ENCODE measurements at regions not wholly inside any gene's neighbourhood (a gene's known extent, or its start where the extent isn't known, plus 50 kb on each side); places are given as distances from the start of the nearest gene placed in this dataset.
"Not testable (repeated sequence)": the region's sequence is repeated elsewhere in the genome, so short reads cannot be mapped to it uniquely, and the experiment has no call there.

- DNase-seq (ENCODE audit: low read depth, low spot score) = no peak
These were observed 110.4 kb upstream of the RORA start for GRCh38 chr15:61339516-61339915.

- no peak for DNase-seq (ENCODE audit: low read depth, low spot score)
These were observed 108.4 kb upstream of the RORA start for GRCh38 chr15:61337541-61337940.

- DNase-seq (ENCODE audit: low read depth, low spot score) = no peak
These were observed 107.0 kb upstream of the RORA start for GRCh38 chr15:61336026-61336638.

GRCh38 chr15:61334714-61335113 is 105.6 kb upstream of the RORA start:
- DNase-seq (ENCODE audit: low read depth, low spot score) = not testable (repeated sequence)

GRCh38 chr15:61331019-61331418 is 101.9 kb upstream of the RORA start:
- no peak for DNase-seq (ENCODE audit: low read depth, low spot score)

- DNase-seq (ENCODE audit: low read depth, low spot score) = no peak
These were observed 98.0 kb upstream of the RORA start for GRCh38 chr15:61327019-61327631.

GRCh38 chr15:61319892-61320291 is 90.8 kb upstream of the RORA start:
- no peak for DNase-seq (ENCODE audit: low read depth, low spot score)

GRCh38 chr15:61318802-61319525 is 89.9 kb upstream of the RORA start:
- DNase-seq (ENCODE audit: low read depth, low spot score) = no peak

- DNase-seq (ENCODE audit: low read depth, low spot score) = no peak
These were observed 89.2 kb upstream of the RORA start for GRCh38 chr15:61318301-61318700.

- DNase-seq (ENCODE audit: low read depth, low spot score) = no peak
These were observed 86.4 kb upstream of the RORA start for GRCh38 chr15:61315471-61315870.

- DNase-seq (ENCODE audit: low read depth, low spot score) = no peak
These were observed 85.3 kb upstream of the RORA start for GRCh38 chr15:61314427-61314826.

GRCh38 chr15:61309617-61310016 is 80.5 kb upstream of the RORA start:
- no peak for DNase-seq (ENCODE audit: low read depth, low spot score)

GRCh38 chr15:61309031-61309511 is 80.0 kb upstream of the RORA start:
- no peak for DNase-seq (ENCODE audit: low read depth, low spot score)

GRCh38 chr15:61308437-61308836 is 79.3 kb upstream of the RORA start:
- DNase-seq (ENCODE audit: low read depth, low spot score) = no peak

GRCh38 chr15:61307474-61307873 is 78.4 kb upstream of the RORA start:
- DNase-seq (ENCODE audit: low read depth, low spot score) = no peak

GRCh38 chr15:61301701-61302100 is 72.6 kb upstream of the RORA start:
- no peak for DNase-seq (ENCODE audit: low read depth, low spot score)

- DNase-seq (ENCODE audit: low read depth, low spot score) = no peak
These were observed 70.1 kb upstream of the RORA start for GRCh38 chr15:61299075-61299763.

GRCh38 chr15:61295239-61295638 is 66.1 kb upstream of the RORA start:
- no peak for DNase-seq (ENCODE audit: low read depth, low spot score)

- no peak for DNase-seq (ENCODE audit: low read depth, low spot score)
These were observed 53.6 kb upstream of the RORA start for GRCh38 chr15:61282661-61283060.

GRCh38 chr15:61281328-61281727 is 52.2 kb upstream of the RORA start:
- DNase-seq (ENCODE audit: low read depth, low spot score) = no peak
